HepG2 (cell line): ENCODE measurements at regions not wholly inside any gene's neighbourhood (a gene's known extent, or its start where the extent isn't known, plus 50 kb on each side); places are given as distances from the start of the nearest gene placed in this dataset.

Experiments used
- ATAC-seq: fragments of 200-7000 bp; cut with Tn5 transposase; 3 replicates; pipeline ENCODE4 v1.9.1; 2020; ENCODE audit warnings: mild to moderate bottlenecking, moderate library complexity
- BruUV-seq: library from RNA; stranded (reverse); fragments of 400-500 nt; replicated peaks from 2 replicates; lab custom pipeline; 2021; lab: Mats Ljungman, UMichigan
- CTCF ChIA-PET: fragments of 300-600 bp; formaldehyde crosslinking; extraction: SDS; loops from one replicate; lab custom pipeline; 2021; ENCODE audit warnings: low total read pairs, inconsistent platforms, low intra/inter-chr PET ratio; lab: Yijun Ruan, JAX
- POLR2A ChIA-PET: fragments of 350-600 bp; sonication (Branson Sonifier 250); formaldehyde crosslinking; loops from one replicate; lab custom pipeline; 2020; ENCODE audit warnings: antibody characterized with exemption, inconsistent platforms; lab: Yijun Ruan, JAX
- DNase-seq: peaks from one replicate; pipeline ENCODE4 v3.0.0-alpha.2; 2015; ENCODE audit warnings: low spot score
- FAIRE-seq: peaks from 3 replicates; lab custom pipeline; 2011; peaks lifted over from hg19 to GRCh38; lab: Jason Lieb, UNC
- H2AFZ ChIP-seq: one replicate; pipeline ENCODE4 v1.6.1; 2011; ENCODE audit warnings: low read length, inconsistent platforms
- H3K27ac ChIP-seq: fragments of 300-600 bp; 3 replicates; pipeline ENCODE4 v1.8.0; 2011; ENCODE audit warnings: mixed run types, mild to moderate bottlenecking, mixed read lengths, low read length, inconsistent platforms; ENCODE audit not compliant: insufficient read depth; ENCODE audit errors: extremely low read length
- H3K27me3 ChIP-seq, 2 experiments: fragments of 200-600 bp in 1 of 2; 2 replicates in 1 of 2; 3 replicates in 1 of 2; pipeline versions ENCODE4 v1.6.0 to v1.8.0; 2011; ENCODE audit warnings: low read length in 2 of 2, mild to moderate bottlenecking in 2 of 2, moderate library complexity in 2 of 2, inconsistent platforms in 1 of 2; ENCODE audit not compliant: insufficient read depth in 2 of 2, control insufficient read depth in 1 of 2
- H3K36me3 ChIP-seq, 2 experiments: fragments of 200-600 bp in 1 of 2; replicated peaks in 1 of 2; 2 replicates in 1 of 2; 3 replicates in 1 of 2; pipeline versions ENCODE4 v1.5.1 to v1.8.0; 2011; ENCODE audit warnings: low read length in 2 of 2, inconsistent platforms in 1 of 2; ENCODE audit not compliant: insufficient read depth in 2 of 2, control insufficient read depth in 1 of 2
- H3K4me1 ChIP-seq: 2 replicates; pipeline ENCODE4 v1.5.1; 2012; ENCODE audit warnings: low read length, inconsistent platforms; ENCODE audit not compliant: insufficient read depth
- H3K4me2 ChIP-seq: 2 replicates; pipeline ENCODE4 v1.6.0; 2011; ENCODE audit warnings: low read depth, low read length, inconsistent platforms
- H3K4me3 ChIP-seq, 3 experiments: fragments of 200-600 bp in 1 of 3; sonication (generic), shearing (Covaris generic) in 1 of 3; replicated peaks in 1 of 3; 2 replicates each; pipeline ENCODE4 v1.5.1; 2011 to 2016; ENCODE audit warnings: low read length in 3 of 3, inconsistent platforms in 2 of 3, low read depth in 2 of 3, mild to moderate bottlenecking in 2 of 3, control low read depth in 1 of 3, mixed read lengths in 1 of 3; ENCODE audit not compliant: insufficient read depth in 1 of 3
- H3K79me2 ChIP-seq: one replicate; pipeline ENCODE4 v1.6.1; 2011; ENCODE audit warnings: low read length, inconsistent platforms; ENCODE audit not compliant: insufficient read depth
- H3K9ac ChIP-seq: 2 replicates; pipeline ENCODE4 v1.6.0; 2011; ENCODE audit warnings: mild to moderate bottlenecking, low read depth, low read length, inconsistent platforms; ENCODE audit not compliant: insufficient read depth
- H3K9me3 ChIP-seq: 2 replicates; pipeline ENCODE4 v1.5.1; 2012; ENCODE audit warnings: mild to moderate bottlenecking, low read length
- H4K20me1 ChIP-seq: 2 replicates; pipeline ENCODE4 v1.6.0; 2011; ENCODE audit warnings: inconsistent platforms, mild to moderate bottlenecking, low read length, moderate library complexity; ENCODE audit not compliant: insufficient read depth
- GATA4 ChIP-seq: sonication (generic); IDR thresholded peaks from 2 replicates; pipeline ENCODE4 v1.6.1; 2016; ENCODE audit warnings: antibody characterized with exemption, low read depth, borderline replicate concordance
- MAZ ChIP-seq, 2 experiments: sonication (generic) in 1 of 2; formaldehyde crosslinking in 1 of 2; IDR thresholded peaks; 2 replicates each; pipeline versions ENCODE4 v1.5.0 to v1.6.1; 2012 to 2020; ENCODE audit warnings: low read depth in 2 of 2, mild to moderate bottlenecking in 2 of 2, borderline replicate concordance in 1 of 2, improper control_type of control experiment in 1 of 2, low read length in 1 of 2, missing genetic modification reagents in 1 of 2, moderate library complexity in 1 of 2
- MIXL1 ChIP-seq: IDR thresholded peaks from 2 replicates; pipeline ENCODE4 v1.6.1; 2016
- NFKBIZ ChIP-seq: IDR thresholded peaks from 2 replicates; pipeline ENCODE4 v1.6.1; 2018; ENCODE audit warnings: missing genetic modification reagents, missing compliant biosample characterization
- NRL ChIP-seq: sonication (generic); formaldehyde crosslinking; IDR thresholded peaks from 2 replicates; pipeline ENCODE4 v1.5.0; 2020; ENCODE audit warnings: missing genetic modification reagents, mild to moderate bottlenecking, moderate library complexity, borderline replicate concordance
- PCBP2 ChIP-seq: fragments of 200-400 bp; formaldehyde crosslinking; optimal IDR thresholded peaks from 2 replicates; pipeline ENCODE3; 2018; ENCODE audit warnings: low read length, low read depth; ENCODE audit not compliant: poor library complexity, severe bottlenecking
- PRMT3 ChIP-seq: sonication (generic); formaldehyde crosslinking; IDR thresholded peaks from 2 replicates; pipeline ENCODE4 v1.8.1; 2022; ENCODE audit warnings: low read depth, mild to moderate bottlenecking, moderate library complexity, missing genetic modification reagents, borderline replicate concordance
- RBAK ChIP-seq: sonication (generic); formaldehyde crosslinking; IDR thresholded peaks from 2 replicates; pipeline ENCODE4 v1.5.1; 2020; ENCODE audit warnings: mild to moderate bottlenecking, missing genetic modification reagents
- RFX3 ChIP-seq: IDR thresholded peaks from 2 replicates; pipeline ENCODE4 v1.6.1; 2016; ENCODE audit warnings: missing biosample characterization, missing genetic modification reagents
- U2AF1 ChIP-seq: fragments of 200-400 bp; formaldehyde crosslinking; optimal IDR thresholded peaks from 2 replicates; pipeline ENCODE3; 2017; ENCODE audit warnings: mild to moderate bottlenecking, low read depth, low read length
- ZFP91 ChIP-seq: sonication (generic); formaldehyde crosslinking; IDR thresholded peaks from 2 replicates; pipeline ENCODE4 v1.9.0; 2022; ENCODE audit warnings: missing genetic modification reagents, mild to moderate bottlenecking, borderline replicate concordance
- ZMYM3 ChIP-seq: sonication (generic); formaldehyde crosslinking; IDR thresholded peaks from 2 replicates; pipeline ENCODE4 v1.5.1; 2020; ENCODE audit warnings: mild to moderate bottlenecking, missing genetic modification reagents
- ZNF138 ChIP-seq: sonication (generic); formaldehyde crosslinking; IDR thresholded peaks from 2 replicates; pipeline ENCODE4 v1.5.0; 2020; ENCODE audit warnings: mild to moderate bottlenecking, low read depth, missing genetic modification reagents
- ZNF274 ChIP-seq: sonication (generic); formaldehyde crosslinking; IDR thresholded peaks from 2 replicates; pipeline ENCODE4 v1.5.1; 2020; ENCODE audit warnings: mild to moderate bottlenecking, missing genetic modification reagents
- ZNF33A ChIP-seq: sonication (generic); formaldehyde crosslinking; IDR thresholded peaks from 2 replicates; pipeline ENCODE4 v1.5.1; 2020; ENCODE audit warnings: missing genetic modification reagents, mild to moderate bottlenecking, moderate library complexity, borderline replicate concordance
- ZNF879 ChIP-seq: sonication (generic); formaldehyde crosslinking; IDR thresholded peaks from 2 replicates; pipeline ENCODE4 v1.8.1; 2023; ENCODE audit warnings: missing genetic modification reagents
- WGBS: methylation state at CpG from one replicate; pipeline ENCODE4 v1.1.6; 2017; ENCODE audit warnings: low lambda C conversion rate; 5-methylcytosine and 5-hydroxymethylcytosine counted together
- in situ Hi-C: cut with HindIII; loops from 2 replicates; pipeline ENCODE4 v1.10.0; 2017; ENCODE audit warnings: low pct_unique_long_range_greater_than_20kb; ENCODE audit not compliant: extremely low pct_ligation_motif_present
- intact Hi-C: fragments of 100-400 bp; cut with micrococcal nuclease; formaldehyde crosslinking; loops from one replicate; pipeline ENCODE4 v1.10.0; 2022; ENCODE audit not compliant: unreplicated experiment
- TF ChIP-seq, protein P1 (sequence below): IDR thresholded peaks from 2 replicates; pipeline ENCODE4 v1.6.1; 2016
- TF ChIP-seq, protein P2 (sequence below): IDR thresholded peaks from 2 replicates; pipeline ENCODE4 v1.6.1; 2016; ENCODE audit warnings: missing biosample characterization, missing genetic modification reagents, low read depth

DNA sequence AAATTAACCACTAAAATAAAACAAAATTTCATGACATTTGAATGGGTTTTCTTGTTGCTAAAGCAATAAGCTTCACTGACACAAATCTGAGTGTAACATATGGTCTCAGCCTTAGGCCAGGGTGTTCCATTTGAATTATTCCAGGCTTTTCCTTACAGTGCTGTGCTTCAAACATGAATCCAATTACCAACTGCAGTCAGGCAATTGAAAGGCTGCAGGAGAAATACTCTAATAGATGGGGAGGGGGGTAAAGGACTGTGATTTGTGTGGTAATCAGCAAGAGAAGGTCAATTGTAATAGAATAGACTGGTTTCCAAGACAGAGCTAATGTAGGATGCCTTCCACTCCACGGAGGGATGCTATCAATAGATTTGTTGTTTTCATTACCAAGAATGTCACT, 466.7 kb downstream of the C3orf38 start:
- intact Hi-C loops (no loop called here), in situ Hi-C loops (no loop called here)
- no TSS peak for BruUV-seq
- DNase-seq (no peak), ATAC-seq (no peak), FAIRE-seq (no peak)
- Histone ChIP-seq H3K36me3 (no peaks in the 10 kb centered on the region), H3K27ac (no peak overlapping the region), H3K27me3 (no peaks in the 10 kb centered on the region), H3K9ac (no peak overlapping the region), H3K79me2 (no peaks in the 10 kb centered on the region), H3K9me3 (no peaks in the 10 kb centered on the region), H3K4me1 (no peaks in the 10 kb centered on the region), H3K4me3 (no peak overlapping the region), H3K4me2 (no peak overlapping the region), H4K20me1 (no peaks in the 10 kb centered on the region), H2AFZ (no peak overlapping the region)
- ChIA-PET POLR2A (no interaction called here), CTCF (no interaction called here)
- no peak for TF ChIP-seq PRMT3 (CRISPR knock-in tag)
- no peak for TF ChIP-seq ZNF138
- TF ChIP-seq, protein P1, sequence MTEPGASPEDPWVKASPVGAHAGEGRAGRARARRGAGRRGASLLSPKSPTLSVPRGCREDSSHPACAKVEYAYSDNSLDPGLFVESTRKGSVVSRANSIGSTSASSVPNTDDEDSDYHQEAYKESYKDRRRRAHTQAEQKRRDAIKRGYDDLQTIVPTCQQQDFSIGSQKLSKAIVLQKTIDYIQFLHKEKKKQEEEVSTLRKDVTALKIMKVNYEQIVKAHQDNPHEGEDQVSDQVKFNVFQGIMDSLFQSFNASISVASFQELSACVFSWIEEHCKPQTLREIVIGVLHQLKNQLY (CRISPR knock-in tag) = no peak
- no peak for TF ChIP-seq MIXL1 (CRISPR knock-in tag)
- TF ChIP-seq ZMYM3 (CRISPR knock-in tag) = no peak
- TF ChIP-seq, protein P2, sequence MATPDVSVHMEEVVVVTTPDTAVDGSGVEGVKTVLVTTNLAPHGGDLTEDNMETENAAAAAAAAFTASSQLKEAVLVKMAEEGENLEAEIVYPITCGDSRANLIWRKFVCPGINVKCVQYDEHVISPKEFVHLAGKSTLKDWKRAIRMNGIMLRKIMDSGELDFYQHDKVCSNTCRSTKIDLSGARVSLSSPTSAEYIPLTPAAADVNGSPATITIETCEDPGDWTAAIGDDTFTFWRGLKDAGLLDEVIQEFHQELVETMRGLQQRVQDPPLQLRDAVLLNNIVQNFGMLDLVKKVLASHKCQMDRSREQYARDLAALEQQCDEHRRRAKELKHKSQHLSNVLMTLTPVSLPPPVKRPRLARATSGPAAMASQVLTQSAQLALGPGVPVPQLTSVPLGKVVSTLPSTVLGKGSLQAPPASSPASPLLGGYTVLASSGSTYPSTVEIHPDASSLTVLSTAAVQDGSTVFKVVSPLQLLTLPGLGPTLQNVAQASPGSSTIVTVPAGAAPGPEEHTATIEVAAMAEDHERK (CRISPR knock-in tag) = no peak
- TF ChIP-seq NFKBIZ (CRISPR knock-in tag) = no peak
- no peak for TF ChIP-seq RFX3
- TF ChIP-seq ZNF33A = no peak
- no peak for TF ChIP-seq RBAK (CRISPR knock-in tag)
- no peak for TF ChIP-seq NRL (CRISPR knock-in tag)
- no peak for TF ChIP-seq PCBP2
- no peak for TF ChIP-seq ZFP91 (CRISPR knock-in tag)
- TF ChIP-seq ZNF274 (CRISPR knock-in tag) = no peak
- TF ChIP-seq GATA4 = no peak
- no peak for TF ChIP-seq MAZ (IDR thresholded peaks at IDR 0.05; ENCODE audit: borderline replicate concordance, low read depth, low read length)
- TF ChIP-seq MAZ (CRISPR knock-in tag; IDR thresholded peaks at IDR 0.05; ENCODE audit: low read depth) = no peak
- no peak for TF ChIP-seq U2AF1
- TF ChIP-seq ZNF879 (CRISPR knock-in tag) = no peak
- 0% methylated on average over 1 of the region's 1 CpG for WGBS
